ENCODE measurements at regions not wholly inside any gene's neighbourhood (a gene's known extent, or its start where the extent isn't known, plus 50 kb on each side); places are given as distances from the start of the nearest gene placed in this dataset.
"Not testable (repeated sequence)": the region's sequence is repeated elsewhere in the genome, so short reads cannot be mapped to it uniquely, and the experiment has no call there.

- Histone ChIP-seq H3K4me3 (ENCODE audit: control insufficient read depth in 2 of 3, extremely low read depth in 1 of 3, insufficient read depth in 2 of 3, low read depth in 1 of 3, low read length in 3 of 3) (no peak overlapping the region), H3K27me3 (ENCODE audit: control insufficient read depth, extremely low read depth, insufficient read depth, low read length) (no peaks in the 10 kb centered on the region), H3K36me3 (ENCODE audit: control insufficient read depth in 2 of 2, extremely low read depth in 1 of 2, insufficient read depth in 2 of 2, low read length in 2 of 2) (no peaks in the 10 kb centered on the region), H3K9me3 (ENCODE audit: control insufficient read depth, low read depth, low read length) (no peaks in the 10 kb centered on the region), H3K4me1 (ENCODE audit: control insufficient read depth, extremely low read depth, insufficient read depth, low read length) (peaks cover 7% of the 10 kb centered on the region), H3K79me2 (ENCODE audit: control insufficient read depth, insufficient read depth, low read length) (no peaks in the 10 kb centered on the region), H3K9ac (ENCODE audit: control insufficient read depth, extremely low read depth, insufficient read depth, low read length) (no peak overlapping the region), H3K4me2 (ENCODE audit: control insufficient read depth, extremely low read depth, insufficient read depth, low read depth, low read length) (no peak overlapping the region), H4K20me1 (ENCODE audit: control insufficient read depth, extremely low read depth, insufficient read depth, low read length) (no peaks in the 10 kb centered on the region), H2AFZ (ENCODE audit: control insufficient read depth, low read length) (no peak overlapping the region), H3K9me1 (ENCODE audit: control insufficient read depth, extremely low read depth, insufficient read depth, low read length) (no peaks in the 10 kb centered on the region), H3K27ac (ENCODE audit: control insufficient read depth, insufficient read depth, low read length) (no peak overlapping the region)
- TF ChIP-seq CTCF (optimal IDR thresholded peaks at IDR 0.05 in 1 of 3, IDR thresholded peaks at IDR 0.05 in 1 of 3, conservative IDR thresholded peaks at IDR 0.05 in 1 of 3; ENCODE audit: extremely low read depth in 1 of 3, insufficient read depth in 2 of 3, low read length in 3 of 3): no peak
- TF ChIP-seq EZH2 (IDR thresholded peaks at IDR 0.05; ENCODE audit: low read length): no peak
- peak; percentile 9 for FAIRE-seq
- DNase-seq (ENCODE audit: low read depth, low spot score): no peak
- dilution Hi-C loops (cut with MboI; ENCODE audit: extremely low pct_ligation_motif_present, low sequenced_read_pairs): no loop called here
Observed at GRCh38 chr1:213457186-213457585, 406.1 kb downstream of the RPS6KC1 start.

GRCh38 chr1:213457733-213458132 lies 406.7 kb downstream of the RPS6KC1 start:
- dilution Hi-C loops (cut with MboI; ENCODE audit: extremely low pct_ligation_motif_present, low sequenced_read_pairs): no loop called here
- H3K27ac ChIP-seq (ENCODE audit: control insufficient read depth, insufficient read depth, low read length): no peak overlapping the region

GRCh38 chr1:213462374-213462773 lies 411.3 kb downstream of the RPS6KC1 start:
- FAIRE-seq; H3K9me1 ChIP-seq (ENCODE audit: control insufficient read depth, extremely low read depth, insufficient read depth, low read length); dilution Hi-C loops (cut with MboI; ENCODE audit: extremely low pct_ligation_motif_present, low sequenced_read_pairs); H3K9me3 ChIP-seq (ENCODE audit: control insufficient read depth, low read depth, low read length); H4K20me1 ChIP-seq (ENCODE audit: control insufficient read depth, extremely low read depth, insufficient read depth, low read length); H3K4me3 ChIP-seq (ENCODE audit: control insufficient read depth in 2 of 3, extremely low read depth in 1 of 3, insufficient read depth in 2 of 3, low read depth in 1 of 3, low read length in 3 of 3); H2AFZ ChIP-seq (ENCODE audit: control insufficient read depth, low read length); DNase-seq (ENCODE audit: low read depth, low spot score); H3K36me3 ChIP-seq (ENCODE audit: control insufficient read depth in 2 of 2, extremely low read depth in 1 of 2, insufficient read depth in 2 of 2, low read length in 2 of 2); H3K9ac ChIP-seq (ENCODE audit: control insufficient read depth, extremely low read depth, insufficient read depth, low read length); H3K27me3 ChIP-seq (ENCODE audit: control insufficient read depth, extremely low read depth, insufficient read depth, low read length); H3K79me2 ChIP-seq (ENCODE audit: control insufficient read depth, insufficient read depth, low read length); H3K27ac ChIP-seq (ENCODE audit: control insufficient read depth, insufficient read depth, low read length); H3K4me2 ChIP-seq (ENCODE audit: control insufficient read depth, extremely low read depth, insufficient read depth, low read depth, low read length): not testable (repeated sequence)
- peaks cover 16% of the 10 kb centered on the region for H3K4me1 ChIP-seq (ENCODE audit: control insufficient read depth, extremely low read depth, insufficient read depth, low read length)

More at GRCh38 chr1:213457733-213458132, 406.7 kb downstream of the RPS6KC1 start:
- H2AFZ ChIP-seq (ENCODE audit: control insufficient read depth, low read length): no peak overlapping the region
- FAIRE-seq (no peak), DNase-seq (ENCODE audit: low read depth, low spot score) (no peak)
- H3K79me2 ChIP-seq (ENCODE audit: control insufficient read depth, insufficient read depth, low read length): no peaks in the 10 kb centered on the region
- peaks cover 7% of the 10 kb centered on the region for H3K4me1 ChIP-seq (ENCODE audit: control insufficient read depth, extremely low read depth, insufficient read depth, low read length)
- H3K36me3 ChIP-seq (ENCODE audit: control insufficient read depth in 2 of 2, extremely low read depth in 1 of 2, insufficient read depth in 2 of 2, low read length in 2 of 2): no peaks in the 10 kb centered on the region
- no peak overlapping the region for H3K4me2 ChIP-seq (ENCODE audit: control insufficient read depth, extremely low read depth, insufficient read depth, low read depth, low read length)
- H3K4me3 ChIP-seq (ENCODE audit: control insufficient read depth in 2 of 3, extremely low read depth in 1 of 3, insufficient read depth in 2 of 3, low read depth in 1 of 3, low read length in 3 of 3): no peak overlapping the region
- H3K27me3 ChIP-seq (ENCODE audit: control insufficient read depth, extremely low read depth, insufficient read depth, low read length): no peaks in the 10 kb centered on the region
- no peaks in the 10 kb centered on the region for H3K9me1 ChIP-seq (ENCODE audit: control insufficient read depth, extremely low read depth, insufficient read depth, low read length)
- no peaks in the 10 kb centered on the region for H4K20me1 ChIP-seq (ENCODE audit: control insufficient read depth, extremely low read depth, insufficient read depth, low read length)
- H3K9ac ChIP-seq (ENCODE audit: control insufficient read depth, extremely low read depth, insufficient read depth, low read length): no peak overlapping the region
- peaks cover 2% of the 10 kb centered on the region for H3K9me3 ChIP-seq (ENCODE audit: control insufficient read depth, low read depth, low read length)
- TF ChIP-seq EZH2 (IDR thresholded peaks at IDR 0.05; ENCODE audit: low read length) (no peak), CTCF (optimal IDR thresholded peaks at IDR 0.05 in 1 of 3, IDR thresholded peaks at IDR 0.05 in 1 of 3, conservative IDR thresholded peaks at IDR 0.05 in 1 of 3; ENCODE audit: extremely low read depth in 1 of 3, insufficient read depth in 2 of 3, low read length in 3 of 3) (no peak)
